ENCODE measurements at regions not wholly inside any gene's neighbourhood (a gene's known extent, or its start where the extent isn't known, plus 50 kb on each side); places are given as distances from the start of the nearest gene placed in this dataset.

GRCh38 chr7:116310141-116310540, 99.8 kb downstream of the TES start:
- DNase-seq: no peak

DNA sequence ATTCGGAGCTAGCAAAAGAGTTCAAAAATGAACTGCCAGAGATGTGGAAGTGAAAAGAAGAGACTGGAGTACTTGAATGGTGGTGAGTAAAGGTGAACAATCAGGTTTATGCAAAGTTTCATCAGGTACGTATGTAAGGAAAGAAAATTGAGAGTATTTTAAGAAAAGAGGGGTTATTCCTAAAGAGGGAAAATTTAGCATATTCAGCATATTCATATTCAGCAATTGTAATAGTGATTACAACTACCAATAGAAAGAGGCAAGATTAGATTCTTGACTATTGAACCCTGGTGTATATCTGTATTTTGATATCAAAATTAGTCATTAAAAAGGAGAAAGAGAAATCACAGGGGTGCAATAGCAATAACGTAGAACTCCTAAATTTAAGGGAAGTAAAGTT, 100.9 kb downstream of the TES start:
- no peak for DNase-seq

GRCh38 chr7:116311816-116312471, 101.6 kb downstream of the TES start:
- DNase-seq: no peak

DNA sequence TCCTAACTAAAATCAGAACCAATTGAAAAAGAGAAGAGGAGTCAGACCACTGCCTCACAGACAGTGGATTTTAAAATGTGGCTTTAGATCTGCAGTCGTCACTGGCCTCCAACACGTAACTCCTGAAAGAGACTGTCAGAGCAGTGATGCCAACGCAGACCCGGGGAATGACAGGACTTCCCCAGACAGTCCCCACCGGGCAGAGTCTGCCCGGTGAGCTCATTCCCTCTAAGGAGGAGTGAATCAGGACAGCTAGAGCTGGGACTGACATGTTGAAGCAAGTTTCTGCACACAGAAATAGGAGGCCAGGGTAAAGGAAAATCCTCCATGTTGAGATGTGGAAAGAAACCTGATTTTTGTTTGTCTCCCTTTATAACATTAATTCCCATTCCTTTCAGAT, 105.0 kb downstream of the TES start:
- DNase-seq: no peak

DNA sequence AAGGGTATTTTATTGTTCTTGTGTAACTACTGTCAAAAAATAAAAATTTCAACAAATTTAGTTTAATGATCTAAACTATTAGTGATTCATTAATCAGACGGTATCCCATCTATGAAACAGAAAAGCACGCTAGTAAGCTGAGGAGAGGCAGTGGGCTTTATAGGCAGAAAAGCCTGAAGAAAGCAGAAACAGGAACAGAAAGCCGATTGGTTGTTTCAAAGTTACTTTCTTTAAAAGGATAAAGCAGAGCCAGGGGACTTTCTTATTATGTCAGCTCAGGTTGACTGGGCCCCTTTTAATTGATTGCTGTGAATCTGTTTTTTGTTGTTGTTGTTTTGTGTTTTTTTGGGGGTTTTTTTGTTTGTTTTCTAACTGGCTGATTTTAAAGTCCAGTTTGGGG, 105.5 kb downstream of the TES start:
- DNase-seq: no peak

GRCh38 chr7:116316838-116317628, 106.7 kb downstream of the TES start:
- no peak for DNase-seq

GRCh38 chr7:116317907-116318306, 107.6 kb downstream of the TES start:
- DNase-seq: no peak

DNA sequence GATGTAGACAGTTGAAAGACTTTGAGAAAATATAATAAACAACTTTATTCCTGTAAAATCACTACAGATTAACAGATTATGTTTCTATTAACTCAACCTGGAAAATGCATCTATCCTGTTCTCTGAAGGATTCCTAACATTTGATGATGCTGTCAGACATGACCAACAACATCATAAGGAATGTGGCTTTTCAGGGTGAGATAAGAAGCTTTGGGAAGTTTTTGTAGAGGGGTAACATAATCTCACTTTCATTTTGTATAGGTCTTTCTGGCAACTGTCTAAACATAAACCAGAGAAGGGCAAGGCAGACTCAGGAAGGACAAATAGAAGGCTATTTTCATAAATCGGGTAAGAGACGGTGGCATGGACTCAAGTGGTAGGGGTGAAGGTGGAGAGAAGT, 112.2 kb downstream of the TES start:
- no peak for DNase-seq

- DNase-seq: no peak
These were observed 114.2 kb downstream of the TES start for GRCh38 chr7:116324582-116324981.

GRCh38 chr7:116325517-116325916, 115.2 kb downstream of the TES start:
- no peak for DNase-seq

DNA sequence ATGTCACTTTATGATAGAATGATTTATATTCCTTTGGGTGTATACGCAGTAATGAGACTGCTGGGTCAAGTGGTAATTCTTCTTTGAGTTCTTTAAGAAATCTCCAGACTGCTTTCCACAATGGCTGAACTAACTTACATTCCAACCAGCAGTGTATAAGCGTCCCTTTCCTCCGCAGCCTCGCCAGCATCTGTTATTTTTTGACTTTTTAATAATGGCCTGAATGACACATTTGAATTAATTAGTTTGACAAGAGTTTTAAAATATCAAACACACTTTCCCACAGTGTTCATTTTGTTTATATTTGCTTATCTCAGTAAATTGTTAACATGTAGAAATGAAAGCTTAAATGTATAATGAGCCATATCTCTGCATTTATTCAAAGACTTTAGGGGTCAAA, 116.8 kb downstream of the TES start:
- no peak for DNase-seq

- DNase-seq: no peak
These were observed 117.4 kb downstream of the TES start for GRCh38 chr7:116327752-116328151.

DNA sequence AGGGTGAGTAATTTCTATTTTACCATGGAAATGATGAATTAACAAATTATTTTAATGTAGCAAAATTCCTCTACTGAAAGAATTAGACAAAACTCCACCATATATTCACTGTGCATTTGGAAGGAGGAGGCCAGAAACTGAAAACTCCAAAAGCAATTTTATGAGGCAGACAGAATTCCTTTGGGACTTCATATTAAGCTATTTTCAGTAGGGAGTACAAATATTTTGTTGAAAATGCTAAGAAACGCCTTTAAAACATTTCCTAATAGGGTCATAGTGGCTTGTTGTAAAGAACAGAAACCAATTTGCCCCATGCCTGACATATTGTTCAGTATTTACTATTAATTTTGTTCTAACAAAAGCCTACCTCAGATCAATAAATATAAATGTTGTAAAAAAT, 117.8 kb downstream of the TES start:
- no peak for DNase-seq

- no peak for DNase-seq
These were observed 119.6 kb downstream of the TES start for GRCh38 chr7:116329686-116330503.

GRCh38 chr7:116331020-116331419, 120.7 kb downstream of the TES start:
- DNase-seq: no peak

GRCh38 chr7:116332766-116333165, 122.4 kb downstream of the TES start:
- DNase-seq: no peak

GRCh38 chr7:116334555-116334954, 124.2 kb downstream of the TES start:
- DNase-seq: no peak

GRCh38 chr7:116337018-116337417, 126.7 kb downstream of the TES start:
- no peak for DNase-seq

- DNase-seq: no peak
These were observed 127.5 kb downstream of the TES start for GRCh38 chr7:116337800-116338199.

- DNase-seq: no peak
These were observed 129.2 kb downstream of the TES start for GRCh38 chr7:116339564-116339963.

- DNase-seq: no peak
These were observed 130.0 kb downstream of the TES start for GRCh38 chr7:116340201-116340847.

GRCh38 chr7:116340943-116341907, 130.9 kb downstream of the TES start:
- DNase-seq: no peak

All from inflammatory macrophage (primary cell).